Brain microvascular endothelial cell (primary cell): ENCODE measurements at regions not wholly inside any gene's neighbourhood (a gene's known extent, or its start where the extent isn't known, plus 50 kb on each side); places are given as distances from the start of the nearest gene placed in this dataset.

ENCODE experiments used
- DNase-seq: peaks from one replicate; pipeline ENCODE4 v3.0.0-alpha.2; 2020
- H3K27ac ChIP-seq: fragments of 250-450 bp; sonication (Bioruptor Pico); 2 replicates; pipeline ENCODE4 v1.5.1; 2020; ENCODE audit warnings: mild to moderate bottlenecking, moderate library complexity
- H3K27me3 ChIP-seq: fragments of 250-450 bp; sonication (Bioruptor Pico); replicated peaks from 2 replicates; pipeline ENCODE4 v1.5.1; 2020; ENCODE audit warnings: mild to moderate bottlenecking
- H3K36me3 ChIP-seq: fragments of 250-450 bp; sonication (Bioruptor Pico); replicated peaks from 2 replicates; pipeline ENCODE4 v1.5.1; 2020; ENCODE audit warnings: mild to moderate bottlenecking
- H3K4me3 ChIP-seq: 2 replicates; pipeline ENCODE4 v1.5.1; 2011; ENCODE audit warnings: low read depth, mild to moderate bottlenecking, control low read depth, low read length, moderate library complexity
- in situ Hi-C: cut with HindIII; loops from 2 replicates; pipeline ENCODE4 v1.10.0; 2017; ENCODE audit warnings: low sequenced_read_pairs, low pct_ligation_motif_present
- TF ChIP-seq, protein P1 (sequence below): IDR thresholded peaks from 2 replicates; pipeline ENCODE4 v1.5.1; 2011; ENCODE audit warnings: low read depth, mild to moderate bottlenecking, moderate library complexity, low read length, control low read depth, inconsistent platforms; ENCODE audit errors: missing control alignments

DNA sequence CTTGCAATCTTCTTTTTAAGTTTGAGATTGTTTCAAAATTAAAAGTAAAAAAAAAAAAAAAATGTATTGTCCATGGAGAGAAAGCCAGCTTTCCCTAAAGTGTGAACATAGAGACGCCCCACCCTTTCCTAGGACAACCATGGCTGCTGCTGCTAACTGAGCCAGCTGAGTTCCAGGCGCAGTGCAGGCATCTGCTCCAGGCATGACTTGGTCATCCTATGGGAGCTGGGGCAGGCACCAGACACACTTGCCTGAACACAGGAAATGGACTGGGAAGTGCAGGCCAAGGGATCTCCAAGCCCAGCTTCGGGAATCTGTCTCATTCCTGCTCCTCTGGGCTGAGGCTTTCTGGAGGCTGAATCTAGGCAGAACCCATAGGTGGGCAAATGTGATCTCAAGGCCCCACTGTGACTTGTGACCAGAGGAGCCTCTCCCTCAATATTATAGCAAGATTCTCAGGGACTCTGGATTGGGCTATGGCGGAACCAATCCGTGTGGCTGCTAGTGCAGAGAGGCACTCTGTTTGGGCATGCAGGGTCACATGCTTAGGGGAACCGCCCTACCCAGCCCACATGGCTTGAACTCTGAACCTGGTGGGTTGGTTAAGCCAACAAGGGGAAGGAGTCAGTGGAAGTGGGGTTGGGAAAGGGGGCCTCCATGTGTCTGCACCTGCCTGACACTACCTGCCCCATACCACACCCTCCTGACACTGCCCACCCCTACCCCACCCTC is 138.2 kb upstream of the CST7 start:
- no peak for DNase-seq
- TF ChIP-seq, protein P1, sequence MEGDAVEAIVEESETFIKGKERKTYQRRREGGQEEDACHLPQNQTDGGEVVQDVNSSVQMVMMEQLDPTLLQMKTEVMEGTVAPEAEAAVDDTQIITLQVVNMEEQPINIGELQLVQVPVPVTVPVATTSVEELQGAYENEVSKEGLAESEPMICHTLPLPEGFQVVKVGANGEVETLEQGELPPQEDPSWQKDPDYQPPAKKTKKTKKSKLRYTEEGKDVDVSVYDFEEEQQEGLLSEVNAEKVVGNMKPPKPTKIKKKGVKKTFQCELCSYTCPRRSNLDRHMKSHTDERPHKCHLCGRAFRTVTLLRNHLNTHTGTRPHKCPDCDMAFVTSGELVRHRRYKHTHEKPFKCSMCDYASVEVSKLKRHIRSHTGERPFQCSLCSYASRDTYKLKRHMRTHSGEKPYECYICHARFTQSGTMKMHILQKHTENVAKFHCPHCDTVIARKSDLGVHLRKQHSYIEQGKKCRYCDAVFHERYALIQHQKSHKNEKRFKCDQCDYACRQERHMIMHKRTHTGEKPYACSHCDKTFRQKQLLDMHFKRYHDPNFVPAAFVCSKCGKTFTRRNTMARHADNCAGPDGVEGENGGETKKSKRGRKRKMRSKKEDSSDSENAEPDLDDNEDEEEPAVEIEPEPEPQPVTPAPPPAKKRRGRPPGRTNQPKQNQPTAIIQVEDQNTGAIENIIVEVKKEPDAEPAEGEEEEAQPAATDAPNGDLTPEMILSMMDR, result no peak

DNA sequence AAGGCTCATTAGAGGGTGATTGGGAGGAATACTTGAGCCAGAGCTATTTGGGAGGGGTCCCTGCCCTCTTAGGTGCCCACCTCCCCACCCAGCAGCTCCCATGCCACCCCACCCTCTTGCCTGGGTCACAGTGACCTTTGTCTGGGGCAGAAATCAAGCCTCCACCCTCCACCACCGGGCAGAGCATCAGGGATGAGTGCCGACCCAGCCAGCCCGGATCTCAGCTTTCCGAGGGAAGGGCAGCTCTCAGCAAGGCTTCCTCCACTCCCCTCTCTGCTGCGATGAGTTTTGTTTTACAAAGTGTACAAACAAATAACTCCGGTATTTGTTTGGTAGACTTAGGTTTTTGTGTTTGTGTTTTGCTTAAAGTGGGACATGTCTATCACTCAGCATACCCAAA is 136.7 kb upstream of the CST7 start:
- in situ Hi-C loops, result no loop called here
- no peak for DNase-seq
- H3K27ac ChIP-seq, result no peak overlapping the region

More for the DNA sequence above, 138.2 kb upstream of the CST7 start:
- Histone ChIP-seq H3K4me3 (no peak overlapping the region), H3K27me3 (no peaks in the 10 kb centered on the region), H3K27ac (no peak overlapping the region), H3K36me3 (no peaks in the 10 kb centered on the region)
- in situ Hi-C loops, result no loop called here

DNA sequence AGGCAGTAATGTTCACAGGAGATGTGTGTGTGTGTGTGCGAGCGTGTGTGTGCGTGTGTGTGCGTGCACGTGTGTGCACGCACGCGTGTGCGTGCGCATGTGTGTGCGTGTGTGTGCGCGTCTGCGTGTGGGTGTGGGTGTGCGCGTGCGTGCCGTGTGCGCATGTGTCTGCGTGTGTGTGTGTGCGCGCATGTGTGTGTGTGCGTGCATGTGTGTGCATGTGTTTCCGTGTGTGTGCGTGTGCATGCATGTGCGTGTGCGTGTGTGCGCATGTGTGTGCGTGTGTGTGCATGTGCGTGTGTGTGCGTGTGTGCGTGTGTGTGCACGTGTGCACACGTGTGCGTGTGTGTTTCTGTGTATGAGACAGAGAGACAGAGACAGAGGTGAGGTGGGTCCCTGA is 136.0 kb upstream of the CST7 start:
- in situ Hi-C loops, result no loop called here
- no peak for DNase-seq
- Histone ChIP-seq H3K4me3 (no peak overlapping the region), H3K36me3 (no peaks in the 10 kb centered on the region), H3K27ac (no peak overlapping the region), H3K27me3 (no peaks in the 10 kb centered on the region)
- TF ChIP-seq, protein P1, result no peak

More for the DNA sequence above, 136.7 kb upstream of the CST7 start:
- H3K4me3 ChIP-seq, result no peak overlapping the region
- no peaks in the 10 kb centered on the region for H3K36me3 ChIP-seq
- TF ChIP-seq, protein P1, result no peak
- no peaks in the 10 kb centered on the region for H3K27me3 ChIP-seq

DNA sequence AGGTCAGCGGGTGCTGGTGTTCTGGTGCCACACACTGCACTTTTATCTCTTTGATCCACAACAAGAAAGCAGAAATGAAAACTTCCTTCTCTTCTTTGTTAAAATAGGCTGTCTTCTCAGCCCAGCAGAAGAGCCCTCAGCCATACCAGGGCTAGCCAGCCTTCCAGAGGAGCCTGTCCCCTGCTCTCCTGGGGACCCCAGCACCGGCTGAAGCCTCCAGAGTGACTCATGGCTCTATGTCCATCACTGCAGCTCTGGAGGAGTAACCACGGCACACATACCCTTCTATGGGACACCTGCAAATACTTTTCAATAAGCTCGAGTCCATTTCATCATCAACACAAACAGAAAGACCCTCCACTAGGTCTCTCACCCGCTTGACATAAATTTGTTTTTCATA is 135.6 kb upstream of the CST7 start:
- no peak for DNase-seq
- no peaks in the 10 kb centered on the region for H3K27me3 ChIP-seq
- H3K27ac ChIP-seq, result no peak overlapping the region
- no peaks in the 10 kb centered on the region for H3K36me3 ChIP-seq
- in situ Hi-C loops, result no loop called here
- TF ChIP-seq, protein P1, result no peak
- H3K4me3 ChIP-seq, result no peak overlapping the region

DNA sequence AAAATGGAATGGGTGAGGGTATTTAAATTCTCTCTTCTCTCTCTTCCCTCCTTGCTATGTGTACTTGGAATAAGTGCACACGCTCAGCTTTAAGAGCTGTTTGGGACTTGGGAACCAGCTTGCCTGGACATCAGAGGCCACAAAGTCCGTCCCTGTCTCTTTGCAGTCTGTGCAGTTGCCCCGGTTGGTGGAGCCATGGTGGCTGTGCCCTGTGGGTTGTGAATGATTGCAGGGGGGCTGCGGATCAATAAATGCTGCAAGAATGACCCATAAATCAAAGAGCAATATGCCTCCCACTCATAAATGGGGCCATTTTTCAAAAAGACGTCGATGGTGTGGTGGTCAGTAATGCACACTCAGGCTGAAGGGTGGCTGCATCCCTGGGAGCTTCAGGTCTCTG is 135.1 kb upstream of the CST7 start:
- no peak for DNase-seq
- H3K27ac ChIP-seq, result no peak overlapping the region
- in situ Hi-C loops, result no loop called here
- no peaks in the 10 kb centered on the region for H3K36me3 ChIP-seq
- TF ChIP-seq, protein P1, result no peak
- no peak overlapping the region for H3K4me3 ChIP-seq
- no peaks in the 10 kb centered on the region for H3K27me3 ChIP-seq
